Mesothelial cell of epicardium (in vitro differentiated cells): ENCODE measurements at regions not wholly inside any gene's neighbourhood (a gene's known extent, or its start where the extent isn't known, plus 50 kb on each side); places are given as distances from the start of the nearest gene placed in this dataset.

Experiments
- DNase-seq, 2 experiments: peaks; one replicate each; pipeline ENCODE4 v3.0.0; 2021; ENCODE audit warnings: low spot score in 2 of 2; ENCODE audit not compliant: unreplicated experiment in 2 of 2
- H3K27ac Mint-ChIP-seq: 2 replicates; pipeline ENCODE4 v1.8.0; 2021; ENCODE audit warnings: mixed read lengths
- H3K27me3 Mint-ChIP-seq: 2 replicates; pipeline ENCODE4 v1.8.0; 2021; ENCODE audit warnings: low read depth, mixed read lengths
- H3K36me3 Mint-ChIP-seq: 2 replicates; pipeline ENCODE4 v1.8.0; 2021; ENCODE audit warnings: mixed read lengths
- H3K4me1 Mint-ChIP-seq: 2 replicates; pipeline ENCODE4 v1.8.0; 2021; ENCODE audit warnings: mixed read lengths
- H3K4me3 Mint-ChIP-seq: 2 replicates; pipeline ENCODE4 v1.8.0; 2021; ENCODE audit warnings: mild to moderate bottlenecking, moderate library complexity, mixed read lengths
- H3K9me3 Mint-ChIP-seq: 2 replicates; pipeline ENCODE4 v1.8.0; 2021; ENCODE audit warnings: mixed read lengths
- TF ChIP-seq, protein P1 (sequence below): fragments of 200-600 bp; sonication (generic); IDR thresholded peaks from one replicate; pipeline ENCODE4 v1.5.0; 2021; ENCODE audit warnings: antibody characterized with exemption; ENCODE audit not compliant: unreplicated experiment

- TF ChIP-seq, protein P1, sequence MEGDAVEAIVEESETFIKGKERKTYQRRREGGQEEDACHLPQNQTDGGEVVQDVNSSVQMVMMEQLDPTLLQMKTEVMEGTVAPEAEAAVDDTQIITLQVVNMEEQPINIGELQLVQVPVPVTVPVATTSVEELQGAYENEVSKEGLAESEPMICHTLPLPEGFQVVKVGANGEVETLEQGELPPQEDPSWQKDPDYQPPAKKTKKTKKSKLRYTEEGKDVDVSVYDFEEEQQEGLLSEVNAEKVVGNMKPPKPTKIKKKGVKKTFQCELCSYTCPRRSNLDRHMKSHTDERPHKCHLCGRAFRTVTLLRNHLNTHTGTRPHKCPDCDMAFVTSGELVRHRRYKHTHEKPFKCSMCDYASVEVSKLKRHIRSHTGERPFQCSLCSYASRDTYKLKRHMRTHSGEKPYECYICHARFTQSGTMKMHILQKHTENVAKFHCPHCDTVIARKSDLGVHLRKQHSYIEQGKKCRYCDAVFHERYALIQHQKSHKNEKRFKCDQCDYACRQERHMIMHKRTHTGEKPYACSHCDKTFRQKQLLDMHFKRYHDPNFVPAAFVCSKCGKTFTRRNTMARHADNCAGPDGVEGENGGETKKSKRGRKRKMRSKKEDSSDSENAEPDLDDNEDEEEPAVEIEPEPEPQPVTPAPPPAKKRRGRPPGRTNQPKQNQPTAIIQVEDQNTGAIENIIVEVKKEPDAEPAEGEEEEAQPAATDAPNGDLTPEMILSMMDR, result no peak
- H3K27ac Mint-ChIP-seq, result no peak overlapping the region
- H3K4me3 Mint-ChIP-seq, result no peak overlapping the region
- H3K9me3 Mint-ChIP-seq, result peaks cover 3% of the 10 kb centered on the region
- no peak for DNase-seq
- peaks cover 16% of the 10 kb centered on the region for H3K4me1 Mint-ChIP-seq
- H3K27me3 Mint-ChIP-seq, result no peaks in the 10 kb centered on the region
- H3K36me3 Mint-ChIP-seq, result peaks cover 2% of the 10 kb centered on the region
Observed at GRCh38 chr7:33673029-33673700, 232.2 kb upstream of the BMPER start.

DNA sequence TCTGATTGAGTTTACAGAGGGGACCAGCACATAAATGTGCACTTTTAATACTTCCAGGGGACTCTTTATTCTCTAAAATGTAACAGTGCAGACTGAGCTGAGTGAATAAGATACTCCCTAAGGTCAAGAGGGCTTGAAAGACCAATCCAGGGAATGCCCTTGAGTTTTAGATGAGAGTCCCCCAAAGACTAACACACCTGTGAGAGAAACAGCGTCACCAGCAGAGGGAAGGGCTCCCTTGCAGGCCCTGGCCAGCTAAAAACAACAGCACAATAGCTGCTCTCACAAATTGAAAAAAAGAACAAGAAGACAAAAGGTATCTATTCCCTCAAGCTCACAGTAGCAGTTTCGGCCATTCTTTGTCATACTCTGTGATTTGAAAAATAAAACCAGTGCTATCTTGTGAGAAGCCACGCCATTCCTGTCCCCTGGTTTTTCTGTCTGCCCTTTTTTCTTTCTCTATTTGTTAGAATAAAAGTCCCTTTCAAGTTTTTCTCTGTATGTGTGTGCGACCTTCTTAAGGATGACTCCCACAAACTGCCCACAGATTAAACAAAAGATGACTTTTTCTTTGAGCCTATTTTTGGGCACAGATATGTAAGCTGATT, 230.4 kb upstream of the BMPER start:
- H3K4me3 Mint-ChIP-seq, result no peak overlapping the region
- DNase-seq, result no peak
- H3K4me1 Mint-ChIP-seq, result peaks cover 3% of the 10 kb centered on the region
- no peaks in the 10 kb centered on the region for H3K27me3 Mint-ChIP-seq
- H3K36me3 Mint-ChIP-seq, result peaks cover 17% of the 10 kb centered on the region
- H3K27ac Mint-ChIP-seq, result no peak overlapping the region
- H3K9me3 Mint-ChIP-seq, result peaks cover 17% of the 10 kb centered on the region
- TF ChIP-seq, protein P1, result no peak

- no peak overlapping the region for H3K27ac Mint-ChIP-seq
- no peaks in the 10 kb centered on the region for H3K4me1 Mint-ChIP-seq
- peaks cover 24% of the 10 kb centered on the region for H3K9me3 Mint-ChIP-seq
- H3K27me3 Mint-ChIP-seq, result no peaks in the 10 kb centered on the region
- no peak for DNase-seq
- TF ChIP-seq, protein P1, result no peak
- peaks cover 21% of the 10 kb centered on the region for H3K36me3 Mint-ChIP-seq
- H3K4me3 Mint-ChIP-seq, result no peak overlapping the region
Observed at GRCh38 chr7:33677556-33677955, 227.8 kb upstream of the BMPER start.

- Mint-ChIP-seq H3K9me3 (peaks cover 24% of the 10 kb centered on the region), H3K4me3 (no peak overlapping the region), H3K27ac (no peak overlapping the region), H3K27me3 (no peaks in the 10 kb centered on the region), H3K36me3 (peaks cover 21% of the 10 kb centered on the region), H3K4me1 (no peaks in the 10 kb centered on the region)
- no peak for DNase-seq
- TF ChIP-seq, protein P1, result no peak
Observed at GRCh38 chr7:33678569-33679335, 226.6 kb upstream of the BMPER start.

GRCh38 chr7:33680682-33681081, 224.7 kb upstream of the BMPER start:
- DNase-seq, result no peak
- TF ChIP-seq, protein P1, result no peak
- Mint-ChIP-seq H3K9me3 (peaks cover 21% of the 10 kb centered on the region), H3K27ac (no peak overlapping the region), H3K27me3 (no peaks in the 10 kb centered on the region), H3K4me1 (peaks cover 3% of the 10 kb centered on the region), H3K36me3 (peaks cover 19% of the 10 kb centered on the region), H3K4me3 (no peak overlapping the region)
